GM12878 (cell line): ENCODE measurements at regions not wholly inside any gene's neighbourhood (a gene's known extent, or its start where the extent isn't known, plus 50 kb on each side); places are given as distances from the start of the nearest gene placed in this dataset.

Source experiments
- ATAC-seq: fragments of 200-7000 bp; cut with Tn5 transposase; 3 replicates; pipeline ENCODE4 v1.9.1; 2020; ENCODE audit warnings: mild to moderate bottlenecking, moderate library complexity
- BruUV-seq: library from RNA; stranded (reverse); fragments of 400-500 nt; replicated peaks from 2 replicates; lab custom pipeline; 2021; lab: Mats Ljungman, UMichigan
- CTCF ChIA-PET: fragments of 300-600 bp; sonication (Branson Sonifier 250); formaldehyde crosslinking; extraction: SDS; loops from one replicate; lab custom pipeline; 2021; ENCODE audit warnings: inconsistent platforms; lab: Yijun Ruan, JAX
- POLR2A ChIA-PET: fragments of 350-600 bp; formaldehyde crosslinking; extraction: SDS; loops from one replicate; lab custom pipeline; 2021; ENCODE audit warnings: inconsistent platforms; lab: Charles Lee
- RAD21 ChIA-PET: fragments of 300-600 bp; sonication (Branson Sonifier 250); formaldehyde crosslinking; loops from one replicate; lab custom pipeline; 2023; ENCODE audit warnings: antibody characterized with exemption; ENCODE audit not compliant: unreplicated experiment; lab: Charles Lee
- SMC1A ChIA-PET: fragments of 300-600 bp; sonication (Branson Sonifier 250); formaldehyde crosslinking; loops from one replicate; lab custom pipeline; 2023; ENCODE audit not compliant: unreplicated experiment, uncharacterized antibody; lab: Charles Lee
- DNase-seq: peaks from one replicate; pipeline ENCODE4 v3.0.0-alpha.2; 2011; ENCODE audit warnings: low read depth, low spot score
- FAIRE-seq: peaks from 3 replicates; lab custom pipeline; 2011; peaks lifted over from hg19 to GRCh38; lab: Jason Lieb, UNC
- H2AFZ ChIP-seq: 2 replicates; pipeline ENCODE4 v1.6.0; 2011; ENCODE audit warnings: low read depth, low read length, control low read depth; ENCODE audit not compliant: control insufficient read depth
- H3K27ac ChIP-seq: 2 replicates; pipeline ENCODE4 v1.5.1; 2011; ENCODE audit warnings: control low read depth; ENCODE audit not compliant: control insufficient read depth, insufficient read depth
- H3K27me3 ChIP-seq, 2 experiments: replicated peaks in 1 of 2; 2 replicates each; pipeline versions ENCODE4 v1.6.0 to v1.6.1; 2011; ENCODE audit warnings: low read length in 1 of 2; ENCODE audit not compliant: control insufficient read depth in 2 of 2, insufficient read depth in 2 of 2
- H3K36me3 ChIP-seq, 2 experiments: 2 replicates each; pipeline ENCODE4 v1.5.1; 2011; ENCODE audit warnings: low read length in 1 of 2; ENCODE audit not compliant: control insufficient read depth in 2 of 2, insufficient read depth in 2 of 2
- H3K4me1 ChIP-seq: 2 replicates; pipeline ENCODE4 v1.6.1; 2011; ENCODE audit warnings: mild to moderate bottlenecking, low read length, moderate library complexity, mixed read lengths; ENCODE audit not compliant: control insufficient read depth, insufficient read depth
- H3K4me2 ChIP-seq: 2 replicates; pipeline ENCODE4 v1.6.0; 2011; ENCODE audit warnings: control low read depth; ENCODE audit not compliant: control insufficient read depth, insufficient read depth
- H3K4me3 ChIP-seq: fragments of 200-600 bp; sonication (generic); 2 replicates; pipeline ENCODE4 v1.5.1; 2016
- H3K79me2 ChIP-seq: 2 replicates; pipeline ENCODE4 v1.6.0; 2011; ENCODE audit warnings: low read length; ENCODE audit not compliant: control insufficient read depth, insufficient read depth
- H3K9ac ChIP-seq: 2 replicates; pipeline ENCODE4 v1.8.0; 2011; ENCODE audit warnings: low read length, control low read depth, mixed read lengths; ENCODE audit not compliant: control insufficient read depth, insufficient read depth
- H3K9me3 ChIP-seq: replicated peaks from 3 replicates; pipeline ENCODE4 v1.5.1; 2011; ENCODE audit warnings: mild to moderate bottlenecking, low read length; ENCODE audit not compliant: control insufficient read depth, insufficient read depth
- H4K20me1 ChIP-seq: 2 replicates; pipeline ENCODE4 v1.6.0; 2011; ENCODE audit not compliant: control insufficient read depth, insufficient read depth
- CUX1 ChIP-seq: IDR thresholded peaks from 2 replicates; pipeline ENCODE4 v1.6.1; 2012; ENCODE audit warnings: improper control_type of control experiment, low read depth, low read length; ENCODE audit not compliant: insufficient replicate concordance
- HDAC2 ChIP-seq: fragments of 200-600 bp; sonication (generic); IDR thresholded peaks from 2 replicates; pipeline ENCODE4 v1.6.1; 2017
- JUNB ChIP-seq: IDR thresholded peaks from 2 replicates; pipeline ENCODE4 v1.6.1; 2016; ENCODE audit warnings: antibody characterized with exemption, mild to moderate bottlenecking
- ZSCAN29 ChIP-seq: fragments of 450-650 bp; IDR thresholded peaks from 2 replicates; pipeline ENCODE4 v1.6.1; 2017; ENCODE audit warnings: mild to moderate bottlenecking, moderate library complexity
- in situ Hi-C: fragments of 300-500 bp; cut with MboI; formaldehyde crosslinking; loops from 9 replicates; pipeline ENCODE4 v1.14.3; 2018; ENCODE audit warnings: mixed read lengths
- intact Hi-C: fragments of 100-400 bp; cut with micrococcal nuclease; formaldehyde crosslinking; loops from one replicate; pipeline ENCODE4 v1.14.2; 2022; ENCODE audit not compliant: unreplicated experiment

DNA sequence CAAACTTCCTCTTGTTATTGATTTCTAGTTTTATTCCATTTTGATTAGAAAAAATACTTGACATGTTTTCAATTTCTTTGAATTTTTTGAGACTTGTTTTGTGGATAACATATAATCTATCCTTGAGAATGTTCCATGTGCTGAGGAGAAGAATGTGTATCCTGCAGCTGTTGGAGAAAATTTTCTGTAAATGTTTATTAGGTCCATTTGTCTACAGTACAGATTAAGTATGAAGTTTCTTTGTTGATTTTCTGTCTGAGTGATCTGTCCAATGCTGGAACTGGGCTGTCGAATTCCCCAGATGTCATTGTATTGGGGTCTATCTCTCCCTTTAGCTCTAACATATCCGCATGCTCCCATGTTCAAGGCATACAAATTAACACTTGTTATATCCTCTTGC is 251.2 kb downstream of the CSNK1G3 start (continued):
- no peak for TF ChIP-seq CUX1
- TF ChIP-seq HDAC2 = no peak

GRCh38 chr5:123756816-123757215 is 244.8 kb downstream of the CSNK1G3 start:
- Histone ChIP-seq H3K9me3 (no peaks in the 10 kb centered on the region), H3K4me2 (no peak overlapping the region), H3K4me3 (no peak overlapping the region), H3K27ac (no peak overlapping the region), H3K36me3 (no peaks in the 10 kb centered on the region), H3K4me1 (no peaks in the 10 kb centered on the region), H4K20me1 (no peaks in the 10 kb centered on the region), H2AFZ (no peak overlapping the region), H3K27me3 (no peaks in the 10 kb centered on the region), H3K79me2 (no peaks in the 10 kb centered on the region), H3K9ac (no peak overlapping the region)
- SMC1A ChIA-PET = no interaction called here
- CTCF ChIA-PET = no interaction called here
- POLR2A ChIA-PET = interaction anchor here (0.7 kb wide), 1 partner anchor 59 kb away, joined by 3 read pairs; no protein-coding TSS in a partner anchor
- BruUV-seq = no TSS peak
- ATAC-seq = no peak
- RAD21 ChIA-PET = no interaction called here
- in situ Hi-C loops = no loop called here
- FAIRE-seq = no peak
- intact Hi-C loops = no loop called here
- no peak for DNase-seq
- TF ChIP-seq ZSCAN29 (no peak), JUNB (no peak)
